Psoas muscle (tissue), 7 donors: ENCODE measurements at regions not wholly inside any gene's neighbourhood (a gene's known extent, or its start where the extent isn't known, plus 50 kb on each side); places are given as distances from the start of the nearest gene placed in this dataset.

Source experiments
- ATAC-seq, 4 donors: fragments of 200-7000 bp; cut with Tn5 transposase; one replicate each; pipeline ENCODE4 v1.9.1; 2020; ENCODE audit warnings: moderate library complexity in 3 of 4, mild to moderate bottlenecking in 2 of 4
- DNase-seq, 2 donors: peaks; one replicate each; pipeline ENCODE4 v3.0.0-alpha.2; 2020
- H3K27ac ChIP-seq: fragments of 200-600 bp; one replicate; pipeline ENCODE4 v1.8.0; 2022
- H3K27me3 ChIP-seq, 3 donors: fragments of 200-600 bp in 1 of 3; one replicate each; pipeline versions ENCODE4 v1.6.1 to v1.8.0; 2013 to 2022; ENCODE audit warnings: low read length in 2 of 3, mild to moderate bottlenecking in 2 of 3, moderate library complexity in 1 of 3; ENCODE audit not compliant: insufficient read depth in 3 of 3
- H3K36me3 ChIP-seq, 2 donors: fragments of 200-600 bp in 1 of 2; one replicate each; pipeline versions ENCODE4 v1.6.1 to v1.8.0; 2013 to 2022; ENCODE audit warnings: low read depth in 1 of 2, mild to moderate bottlenecking in 1 of 2, moderate library complexity in 1 of 2; ENCODE audit not compliant: insufficient read depth in 1 of 2
- H3K4me1 ChIP-seq: fragments of 200-600 bp; one replicate; pipeline ENCODE4 v1.8.0; 2022
- H3K4me3 ChIP-seq: fragments of 200-600 bp; one replicate; pipeline ENCODE4 v1.8.0; 2022; ENCODE audit warnings: mild to moderate bottlenecking
- H3K9me3 ChIP-seq: fragments of 200-600 bp; one replicate; pipeline ENCODE4 v1.8.0; 2022
- CTCF ChIP-seq: fragments of 200-600 bp; IDR thresholded peaks from one replicate; pipeline ENCODE4 v1.8.0; 2022; ENCODE audit warnings: antibody characterized with exemption
- WGBS, 3 donors: extraction: QIAGEN DNeasy Blood & Tissue Kit; methylation state at CpG; one replicate each; pipeline versions ENCODE4 v1.1.6 to v1.1.7; 2013; 5-methylcytosine and 5-hydroxymethylcytosine counted together
- intact Hi-C, 2 donors: fragments of 100-400 bp; cut with DNase I; formaldehyde crosslinking; loops; one replicate each; pipeline versions ENCODE4 v1.11.0 to v1.14.2; 2022
- donor health status: healthy with polysubstance abuse.
- donor health status: DM: no; HTN: no; CAD: no; lungs with moderate emphysema.
- donor health status: Bipolar disorder and iron deficiency.
- donor health status: healthy.
- donor health status: DM: yes; HTN: yes; CAD: no.
- donor health status: DM: no; HTN: no; CAD: no.
- donor health status: DM: yes; HTN: yes; CAD: no.

- Histone ChIP-seq H3K4me1 (peaks cover 17% of the 10 kb centered on the region), H3K4me3 (no peak overlapping the region), H3K36me3 (no peaks in the 10 kb centered on the region), H3K9me3 (no peaks in the 10 kb centered on the region), H3K27ac (no peak overlapping the region), H3K27me3 (no peaks in the 10 kb centered on the region)
- ATAC-seq = no peak
- no peak for TF ChIP-seq CTCF
- intact Hi-C loops = no loop called here
- WGBS, 3 donors = 38 to 67% (median 60%) methylated on average over 2 of the region's 2 CpGs
- DNase-seq = no peak
Measured at GRCh38 chr1:212192261-212192998, 92.8 kb upstream of the PPP2R5A start.

- 95 to 99% (median 99%) methylated on average over 3 of the region's 3 CpGs for WGBS, 3 donors
Measured at GRCh38 chr1:212196355-212196754, 88.9 kb upstream of the PPP2R5A start.

GRCh38 chr1:212201461-212201860 lies 83.7 kb upstream of the PPP2R5A start:
- Histone ChIP-seq H3K4me1 (no peaks in the 10 kb centered on the region), H3K9me3 (no peaks in the 10 kb centered on the region), H3K27me3 (no peaks in the 10 kb centered on the region), H3K4me3 (no peak overlapping the region), H3K36me3 (no peaks in the 10 kb centered on the region), H3K27ac (no peak overlapping the region)
- no peak for TF ChIP-seq CTCF
- ATAC-seq = no peak
- 67 to 77% (median 68%) methylated on average over 3 of the region's 3 CpGs for WGBS, 3 donors
- intact Hi-C loops = no loop called here
- DNase-seq = no peak

More at GRCh38 chr1:212196355-212196754, 88.9 kb upstream of the PPP2R5A start:
- ATAC-seq = no peak
- Histone ChIP-seq H3K4me1 (no peaks in the 10 kb centered on the region), H3K27ac (no peak overlapping the region), H3K27me3 (no peaks in the 10 kb centered on the region), H3K36me3 (no peaks in the 10 kb centered on the region), H3K9me3 (no peaks in the 10 kb centered on the region), H3K4me3 (no peak overlapping the region)
- no peak for DNase-seq
- intact Hi-C loops = no loop called here
- no peak for TF ChIP-seq CTCF

GRCh38 chr1:212203630-212204029 lies 81.6 kb upstream of the PPP2R5A start:
- WGBS, 3 donors = 71 to 78% (median 77%) methylated on average over 3 of the region's 3 CpGs
- Histone ChIP-seq H3K9me3 (no peaks in the 10 kb centered on the region), H3K27ac (no peak overlapping the region), H3K4me1 (peaks cover 8% of the 10 kb centered on the region), H3K36me3 (no peaks in the 10 kb centered on the region), H3K27me3 (no peaks in the 10 kb centered on the region), H3K4me3 (no peak overlapping the region)
- intact Hi-C loops = no loop called here
- ATAC-seq (no peak), DNase-seq (no peak)
- no peak for TF ChIP-seq CTCF

- no peak overlapping the region for H3K4me3 ChIP-seq
- intact Hi-C loops = no loop called here
- H3K27ac ChIP-seq = no peak overlapping the region
- no peaks in the 10 kb centered on the region for H3K9me3 ChIP-seq
- DNase-seq (no peak), ATAC-seq (no peak)
- H3K27me3 ChIP-seq = no peaks in the 10 kb centered on the region
- peaks cover 8% of the 10 kb centered on the region for H3K4me1 ChIP-seq
- TF ChIP-seq CTCF = no peak
- WGBS, 3 donors = 95 to 100% (median 100%) methylated on average over 1 of the region's 1 CpG
- no peaks in the 10 kb centered on the region for H3K36me3 ChIP-seq
Measured at GRCh38 chr1:212205006-212205405, 80.2 kb upstream of the PPP2R5A start.
